ENCODE measurements at regions not wholly inside any gene's neighbourhood (a gene's known extent, or its start where the extent isn't known, plus 50 kb on each side); places are given as distances from the start of the nearest gene placed in this dataset.

DNA sequence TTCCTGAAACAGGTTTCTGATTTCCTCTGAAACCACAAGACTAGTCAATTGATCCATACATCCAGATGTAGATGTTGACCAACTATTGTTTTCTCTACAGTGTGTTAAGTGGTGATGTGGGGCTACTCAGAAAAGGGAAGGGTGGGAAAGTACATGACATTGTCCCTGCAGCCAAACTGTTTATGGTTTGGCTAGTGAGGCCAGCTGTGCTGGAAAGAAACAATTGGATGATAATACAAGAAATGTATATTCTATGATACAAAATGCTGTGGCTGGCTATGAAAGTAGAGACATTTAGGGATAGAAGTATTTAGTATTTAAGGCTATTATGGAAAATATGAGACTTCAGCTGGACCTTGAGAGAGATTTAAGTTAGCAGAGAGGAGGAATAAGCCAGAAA lies 244.5 kb downstream of the ADGRL2 start:
- no peak for TF ChIP-seq POLR2A (IDR thresholded peaks at IDR 0.05)
- TF ChIP-seq, protein P1, sequence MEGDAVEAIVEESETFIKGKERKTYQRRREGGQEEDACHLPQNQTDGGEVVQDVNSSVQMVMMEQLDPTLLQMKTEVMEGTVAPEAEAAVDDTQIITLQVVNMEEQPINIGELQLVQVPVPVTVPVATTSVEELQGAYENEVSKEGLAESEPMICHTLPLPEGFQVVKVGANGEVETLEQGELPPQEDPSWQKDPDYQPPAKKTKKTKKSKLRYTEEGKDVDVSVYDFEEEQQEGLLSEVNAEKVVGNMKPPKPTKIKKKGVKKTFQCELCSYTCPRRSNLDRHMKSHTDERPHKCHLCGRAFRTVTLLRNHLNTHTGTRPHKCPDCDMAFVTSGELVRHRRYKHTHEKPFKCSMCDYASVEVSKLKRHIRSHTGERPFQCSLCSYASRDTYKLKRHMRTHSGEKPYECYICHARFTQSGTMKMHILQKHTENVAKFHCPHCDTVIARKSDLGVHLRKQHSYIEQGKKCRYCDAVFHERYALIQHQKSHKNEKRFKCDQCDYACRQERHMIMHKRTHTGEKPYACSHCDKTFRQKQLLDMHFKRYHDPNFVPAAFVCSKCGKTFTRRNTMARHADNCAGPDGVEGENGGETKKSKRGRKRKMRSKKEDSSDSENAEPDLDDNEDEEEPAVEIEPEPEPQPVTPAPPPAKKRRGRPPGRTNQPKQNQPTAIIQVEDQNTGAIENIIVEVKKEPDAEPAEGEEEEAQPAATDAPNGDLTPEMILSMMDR (IDR thresholded peaks at IDR 0.05), result no peak
